Kidney (tissue), 13 donors: ENCODE measurements at regions not wholly inside any gene's neighbourhood (a gene's known extent, or its start where the extent isn't known, plus 50 kb on each side); places are given as distances from the start of the nearest gene placed in this dataset.

Source experiments
- DNase-seq, 5 donors: peaks; one replicate each; pipeline ENCODE4 v3.0.0-alpha.2; 2013 to 2020
- FAIRE-seq: peaks from 2 replicates; lab custom pipeline; 2012; peaks lifted over from hg19 to GRCh38; lab: Jason Lieb, UNC
- H3K27ac ChIP-seq, 2 donors: one replicate each; pipeline ENCODE4 v1.7.0; 2013; ENCODE audit warnings: low read depth in 2 of 2, low read length in 2 of 2, inconsistent platforms in 1 of 2
- H3K27me3 ChIP-seq: one replicate; pipeline ENCODE4 v1.7.1; 2013; ENCODE audit warnings: low read length, inconsistent platforms; ENCODE audit not compliant: control insufficient read depth, insufficient read depth
- H3K36me3 ChIP-seq, 3 donors: one replicate each; pipeline versions ENCODE4 v1.7.0 to v1.7.1; 2013; ENCODE audit warnings: low read length in 3 of 3, control low read depth in 1 of 3, inconsistent platforms in 1 of 3; ENCODE audit not compliant: insufficient read depth in 3 of 3, control insufficient read depth in 2 of 3
- H3K4me1 ChIP-seq, 3 donors: one replicate each; pipeline versions ENCODE4 v1.7.0 to v1.7.1; 2013; ENCODE audit warnings: low read length in 3 of 3, inconsistent platforms in 1 of 3, low read depth in 1 of 3; ENCODE audit not compliant: control insufficient read depth in 2 of 3, insufficient read depth in 2 of 3
- H3K4me3 ChIP-seq, 3 donors: one replicate each; pipeline versions ENCODE4 v1.7.0 to v1.8.1; 2013; ENCODE audit warnings: low read length in 3 of 3, control low read depth in 1 of 3, inconsistent platforms in 1 of 3
- H3K9ac ChIP-seq, 3 donors: one replicate each; pipeline versions ENCODE4 v1.7.0 to v1.7.1; 2013; ENCODE audit warnings: low read length in 3 of 3, control low read depth in 1 of 3, inconsistent platforms in 1 of 3
- H3K9me3 ChIP-seq, 3 donors: one replicate each; pipeline versions ENCODE4 v1.7.0 to v1.7.1; 2013; ENCODE audit warnings: low read length in 3 of 3, control low read depth in 1 of 3, inconsistent platforms in 1 of 3; ENCODE audit not compliant: control insufficient read depth in 2 of 3, insufficient read depth in 1 of 3
- intact Hi-C: fragments of 100-400 bp; cut with DNase I; formaldehyde crosslinking; loops from one replicate; pipeline ENCODE4 v1.11.1; 2022
- TF ChIP-seq, protein P1 (sequence below): IDR thresholded peaks from 3 replicates; pipeline ENCODE4 v1.5.1; 2012; ENCODE audit warnings: mild to moderate bottlenecking, moderate library complexity, borderline replicate concordance; ENCODE audit not compliant: insufficient read depth; ENCODE audit errors: extremely low read depth
- donor health status: control.
- donor health status: control.
- donor health status: control.
- donor health status: control.
- donor health status: control.
- donor health status: DM: yes; HTN: yes; CAD: no.
- donor health status: Normal renal cell carcinoma (clear cell type).

DNA sequence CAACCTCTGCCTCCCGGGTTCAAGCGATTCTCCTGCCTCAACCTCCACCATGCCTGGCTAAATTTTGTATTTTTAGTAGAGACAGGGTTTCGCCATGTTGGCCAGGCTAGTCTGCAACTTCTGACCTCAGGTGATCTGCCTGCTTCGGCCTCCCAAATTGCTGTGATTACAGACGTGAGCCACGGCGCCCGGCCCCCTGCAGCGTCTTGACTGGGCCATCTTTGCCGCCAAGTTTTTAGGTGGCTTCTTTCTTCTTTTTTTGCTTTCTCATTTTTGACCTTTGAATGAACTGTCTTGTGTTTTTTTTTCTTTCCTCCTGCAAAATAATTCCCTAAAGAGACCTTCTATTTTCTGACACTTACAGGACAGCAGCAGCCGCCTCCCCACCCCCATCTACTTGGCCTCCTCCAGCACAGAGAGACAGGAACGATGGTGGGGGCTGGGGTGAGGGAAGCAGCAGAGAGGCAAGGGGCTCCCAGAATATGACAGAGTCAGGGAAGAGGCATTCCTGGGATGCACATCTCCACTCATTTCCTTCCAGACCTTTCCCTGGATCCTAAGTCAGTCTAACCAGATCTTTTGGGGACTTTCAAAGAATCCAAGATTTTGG lies 92.6 kb upstream of the ALX4 start:
- no peak overlapping the region for H3K27ac ChIP-seq
- TF ChIP-seq, protein P1, sequence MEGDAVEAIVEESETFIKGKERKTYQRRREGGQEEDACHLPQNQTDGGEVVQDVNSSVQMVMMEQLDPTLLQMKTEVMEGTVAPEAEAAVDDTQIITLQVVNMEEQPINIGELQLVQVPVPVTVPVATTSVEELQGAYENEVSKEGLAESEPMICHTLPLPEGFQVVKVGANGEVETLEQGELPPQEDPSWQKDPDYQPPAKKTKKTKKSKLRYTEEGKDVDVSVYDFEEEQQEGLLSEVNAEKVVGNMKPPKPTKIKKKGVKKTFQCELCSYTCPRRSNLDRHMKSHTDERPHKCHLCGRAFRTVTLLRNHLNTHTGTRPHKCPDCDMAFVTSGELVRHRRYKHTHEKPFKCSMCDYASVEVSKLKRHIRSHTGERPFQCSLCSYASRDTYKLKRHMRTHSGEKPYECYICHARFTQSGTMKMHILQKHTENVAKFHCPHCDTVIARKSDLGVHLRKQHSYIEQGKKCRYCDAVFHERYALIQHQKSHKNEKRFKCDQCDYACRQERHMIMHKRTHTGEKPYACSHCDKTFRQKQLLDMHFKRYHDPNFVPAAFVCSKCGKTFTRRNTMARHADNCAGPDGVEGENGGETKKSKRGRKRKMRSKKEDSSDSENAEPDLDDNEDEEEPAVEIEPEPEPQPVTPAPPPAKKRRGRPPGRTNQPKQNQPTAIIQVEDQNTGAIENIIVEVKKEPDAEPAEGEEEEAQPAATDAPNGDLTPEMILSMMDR = no peak
- H3K9ac ChIP-seq = no peak overlapping the region
- intact Hi-C loops = no loop called here
- no peaks in the 10 kb centered on the region for H3K36me3 ChIP-seq
- FAIRE-seq (no peak), DNase-seq (no peak)
- no peaks in the 10 kb centered on the region for H3K27me3 ChIP-seq
- no peaks in the 10 kb centered on the region for H3K9me3 ChIP-seq
- H3K4me3 ChIP-seq = no peak overlapping the region
- no peaks in the 10 kb centered on the region for H3K4me1 ChIP-seq

DNA sequence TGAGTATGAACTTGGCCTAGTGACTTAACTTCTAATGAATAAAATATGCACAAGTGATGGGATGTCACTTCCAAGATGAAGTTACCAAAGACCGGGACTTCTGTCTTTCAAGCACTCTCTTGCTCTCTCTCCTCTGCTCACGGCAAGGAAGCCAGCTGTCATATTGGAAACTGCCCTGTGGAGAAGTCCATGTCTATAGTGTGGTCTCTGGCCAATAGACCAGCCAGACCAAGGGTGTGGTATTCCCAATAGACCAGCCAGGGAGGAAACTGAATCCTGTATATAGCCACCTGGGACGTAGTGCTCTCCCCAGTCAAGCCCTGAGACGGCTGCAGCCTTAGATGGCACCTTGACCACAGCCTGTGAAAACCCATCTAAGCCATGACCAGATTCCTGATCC lies 93.2 kb upstream of the ALX4 start:
- DNase-seq = no peak
- TF ChIP-seq, protein P1 = no peak

DNA sequence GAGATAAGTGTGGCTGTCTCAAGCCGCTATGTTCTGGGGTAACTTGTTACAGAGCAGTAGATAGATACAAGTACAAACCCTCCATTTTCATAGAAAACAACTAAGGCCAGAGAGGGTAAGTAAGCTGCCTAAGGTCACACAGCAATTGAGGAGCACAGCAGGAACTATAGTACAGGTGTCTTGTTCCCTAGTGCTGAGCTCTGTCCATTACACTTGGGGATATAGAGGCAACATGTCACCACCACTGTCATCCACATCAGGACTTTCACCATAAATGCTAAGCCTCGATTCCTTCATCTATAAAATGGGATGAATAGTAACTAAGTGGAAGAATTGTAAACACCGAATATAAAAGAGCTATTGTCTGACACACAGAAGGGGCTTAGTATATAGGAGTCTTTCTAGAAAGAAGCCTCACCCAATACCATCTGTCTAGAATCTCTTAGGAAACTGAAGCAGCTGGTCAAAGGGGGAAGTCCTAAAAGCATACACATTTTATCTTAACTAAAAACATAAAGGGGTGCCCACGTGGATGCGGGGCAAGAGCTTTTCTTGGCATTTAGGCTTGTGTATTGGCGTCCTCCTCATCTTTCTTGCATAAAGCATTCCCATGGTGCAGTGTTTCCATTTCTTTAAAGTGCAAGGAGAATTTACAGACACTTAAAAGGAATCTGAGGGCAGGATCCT lies 93.8 kb upstream of the ALX4 start:
- DNase-seq = no peak

More for the DNA sequence above, 93.2 kb upstream of the ALX4 start:
- no peak for FAIRE-seq
- no peaks in the 10 kb centered on the region for H3K4me1 ChIP-seq
- H3K36me3 ChIP-seq = no peaks in the 10 kb centered on the region
- H3K27me3 ChIP-seq = no peaks in the 10 kb centered on the region
- H3K9me3 ChIP-seq = no peaks in the 10 kb centered on the region
- intact Hi-C loops = no loop called here
- no peak overlapping the region for H3K27ac ChIP-seq
- H3K9ac ChIP-seq = no peak overlapping the region
- H3K4me3 ChIP-seq = no peak overlapping the region

More for the DNA sequence above, 93.8 kb upstream of the ALX4 start:
- Histone ChIP-seq H3K36me3 (no peaks in the 10 kb centered on the region), H3K27me3 (no peaks in the 10 kb centered on the region), H3K27ac (no peak overlapping the region), H3K4me1 (no peaks in the 10 kb centered on the region), H3K4me3 (no peak overlapping the region), H3K9me3 (no peaks in the 10 kb centered on the region), H3K9ac (no peak overlapping the region)
- FAIRE-seq = no peak
- intact Hi-C loops = no loop called here
- TF ChIP-seq, protein P1 = no peak
